AG04450 (cell line): ENCODE measurements at regions not wholly inside any gene's neighbourhood (a gene's known extent, or its start where the extent isn't known, plus 50 kb on each side); places are given as distances from the start of the nearest gene placed in this dataset.
A peak's percentile ranks its signal among the peaks of the same experiment; 100 is the strongest.

Experiments used
- CTCF ChIA-PET: fragments of 300-600, 350-600 bp; formaldehyde crosslinking; extraction: SDS; loops from one replicate; lab custom pipeline; 2022; ENCODE audit warnings: antibody characterized with exemption, inconsistent platforms; lab: Charles Lee
- POLR2A ChIA-PET: fragments of 350-600 bp; formaldehyde crosslinking; extraction: SDS; loops from one replicate; lab custom pipeline; 2021; ENCODE audit warnings: antibody characterized with exemption, inconsistent platforms; lab: Yijun Ruan, JAX
- DNase-seq: peaks from one replicate; pipeline ENCODE4 v3.0.0-alpha.2; 2011; ENCODE audit warnings: low read depth, low spot score
- H3K27ac ChIP-seq: one replicate; pipeline ENCODE4 v1.5.1; 2012; ENCODE audit warnings: low read depth, low read length, control low read depth
- H3K27me3 ChIP-seq: one replicate; pipeline ENCODE4 v1.6.0; 2012; ENCODE audit warnings: low read length; ENCODE audit not compliant: control insufficient read depth, insufficient read depth
- H3K4me3 ChIP-seq: 2 replicates; pipeline ENCODE4 v1.5.1; 2011; ENCODE audit warnings: mild to moderate bottlenecking, low read depth, low read length, control low read depth
- H3K9me3 ChIP-seq: 2 replicates; pipeline ENCODE4 v1.5.1; 2012; ENCODE audit warnings: low read length; ENCODE audit not compliant: control insufficient read depth, insufficient read depth
- TF ChIP-seq, protein P1 (sequence below): IDR thresholded peaks from 2 replicates; pipeline ENCODE4 v1.5.1; 2011; ENCODE audit warnings: low read depth, low read length, control low read depth, inconsistent platforms

- ChIA-PET POLR2A (no interaction called here), CTCF (interaction anchor here (1.3 to 2.2 kb wide), 2 partner anchors 28 to 55 kb away, joined by 5 to 7 read pairs; no protein-coding TSS in a partner anchor)
- H3K4me3 ChIP-seq: no peak overlapping the region
- no peaks in the 10 kb centered on the region for H3K9me3 ChIP-seq
- H3K27ac ChIP-seq: no peak overlapping the region
- TF ChIP-seq, protein P1, sequence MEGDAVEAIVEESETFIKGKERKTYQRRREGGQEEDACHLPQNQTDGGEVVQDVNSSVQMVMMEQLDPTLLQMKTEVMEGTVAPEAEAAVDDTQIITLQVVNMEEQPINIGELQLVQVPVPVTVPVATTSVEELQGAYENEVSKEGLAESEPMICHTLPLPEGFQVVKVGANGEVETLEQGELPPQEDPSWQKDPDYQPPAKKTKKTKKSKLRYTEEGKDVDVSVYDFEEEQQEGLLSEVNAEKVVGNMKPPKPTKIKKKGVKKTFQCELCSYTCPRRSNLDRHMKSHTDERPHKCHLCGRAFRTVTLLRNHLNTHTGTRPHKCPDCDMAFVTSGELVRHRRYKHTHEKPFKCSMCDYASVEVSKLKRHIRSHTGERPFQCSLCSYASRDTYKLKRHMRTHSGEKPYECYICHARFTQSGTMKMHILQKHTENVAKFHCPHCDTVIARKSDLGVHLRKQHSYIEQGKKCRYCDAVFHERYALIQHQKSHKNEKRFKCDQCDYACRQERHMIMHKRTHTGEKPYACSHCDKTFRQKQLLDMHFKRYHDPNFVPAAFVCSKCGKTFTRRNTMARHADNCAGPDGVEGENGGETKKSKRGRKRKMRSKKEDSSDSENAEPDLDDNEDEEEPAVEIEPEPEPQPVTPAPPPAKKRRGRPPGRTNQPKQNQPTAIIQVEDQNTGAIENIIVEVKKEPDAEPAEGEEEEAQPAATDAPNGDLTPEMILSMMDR: no peak
- no peak for DNase-seq
- peaks cover 13% of the 10 kb centered on the region for H3K27me3 ChIP-seq
These were observed 66.1 kb upstream of the CRY1 start for GRCh38 chr12:107159384-107159900.

GRCh38 chr12:107163413-107163812 is 70.1 kb upstream of the CRY1 start:
- CTCF ChIA-PET: interaction anchor here (1.3 kb wide), 1 partner anchor 31 kb away, joined by 6 read pairs; no protein-coding TSS in a partner anchor

GRCh38 chr12:107164392-107164791 is 71.0 kb upstream of the CRY1 start:
- H3K27me3 ChIP-seq: peaks cover 7% of the 10 kb centered on the region
- H3K27ac ChIP-seq: no peak overlapping the region
- H3K9me3 ChIP-seq: no peaks in the 10 kb centered on the region
- POLR2A ChIA-PET: no interaction called here
- no peak overlapping the region for H3K4me3 ChIP-seq
- no peak for DNase-seq
- CTCF ChIA-PET: no interaction called here
- TF ChIP-seq, protein P1: no peak

More at GRCh38 chr12:107163413-107163812, 70.1 kb upstream of the CRY1 start:
- H3K27me3 ChIP-seq: peaks cover 9% of the 10 kb centered on the region
- POLR2A ChIA-PET: no interaction called here
- no peak overlapping the region for H3K4me3 ChIP-seq
- TF ChIP-seq, protein P1: no peak
- no peak for DNase-seq
- no peaks in the 10 kb centered on the region for H3K9me3 ChIP-seq
- no peak overlapping the region for H3K27ac ChIP-seq

GRCh38 chr12:107165581-107165980 is 72.2 kb upstream of the CRY1 start:
- TF ChIP-seq, protein P1: no peak
- Histone ChIP-seq H3K9me3 (no peaks in the 10 kb centered on the region), H3K4me3 (no peak overlapping the region), H3K27ac (no peak overlapping the region), H3K27me3 (peaks cover 4% of the 10 kb centered on the region)
- ChIA-PET CTCF (no interaction called here), POLR2A (no interaction called here)
- DNase-seq: no peak

GRCh38 chr12:107167756-107168155 is 74.4 kb upstream of the CRY1 start:
- no peaks in the 10 kb centered on the region for H3K9me3 ChIP-seq
- H3K27me3 ChIP-seq: no peaks in the 10 kb centered on the region
- H3K4me3 ChIP-seq: no peak overlapping the region
- no peak overlapping the region for H3K27ac ChIP-seq
- CTCF ChIA-PET: interaction anchor here (0.5 to 1.4 kb wide), 3 partner anchors 36 to 508 kb away, joined by 3 to 4 read pairs (median 4); no protein-coding TSS in a partner anchor
- peak; percentile 4 for DNase-seq
- POLR2A ChIA-PET: no interaction called here
- TF ChIP-seq, protein P1: no peak
